HG03159 (cell line): ENCODE measurements at regions not wholly inside any gene's neighbourhood (a gene's known extent, or its start where the extent isn't known, plus 50 kb on each side); places are given as distances from the start of the nearest gene placed in this dataset.
A peak's percentile ranks its signal among the peaks of the same experiment; 100 is the strongest.
"Not testable (repeated sequence)": the region's sequence is repeated elsewhere in the genome, so short reads cannot be mapped to it uniquely, and the experiment has no call there.

Experiments used
- ATAC-seq: cut with Tn5 transposase; IDR thresholded peaks from one replicate; pipeline ENCODE4 v1.9.1; 2021; ENCODE audit warnings: mild to moderate bottlenecking, moderate library complexity; ENCODE audit not compliant: unreplicated experiment

DNA sequence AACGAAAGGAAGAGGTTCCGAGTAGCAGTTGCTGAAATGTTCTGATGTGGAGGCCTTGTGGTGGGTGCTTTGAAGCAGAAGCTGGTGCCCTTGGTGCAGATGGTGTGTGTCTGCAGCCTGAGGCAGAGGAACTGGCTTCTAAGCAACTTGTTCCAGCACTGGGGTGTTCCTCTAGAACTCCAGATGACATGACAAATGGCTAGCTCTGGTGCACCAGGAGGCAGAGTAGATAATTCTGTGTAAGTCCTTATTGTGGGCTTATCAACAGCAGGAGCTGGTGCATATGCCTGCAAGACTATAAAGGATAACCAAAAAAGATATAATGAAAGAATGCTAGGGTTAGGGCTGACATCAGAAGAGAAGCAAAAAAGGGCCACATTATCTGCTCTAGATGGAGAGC lies 76.5 kb downstream of the ARL5B start:
- ATAC-seq: no peak

DNA sequence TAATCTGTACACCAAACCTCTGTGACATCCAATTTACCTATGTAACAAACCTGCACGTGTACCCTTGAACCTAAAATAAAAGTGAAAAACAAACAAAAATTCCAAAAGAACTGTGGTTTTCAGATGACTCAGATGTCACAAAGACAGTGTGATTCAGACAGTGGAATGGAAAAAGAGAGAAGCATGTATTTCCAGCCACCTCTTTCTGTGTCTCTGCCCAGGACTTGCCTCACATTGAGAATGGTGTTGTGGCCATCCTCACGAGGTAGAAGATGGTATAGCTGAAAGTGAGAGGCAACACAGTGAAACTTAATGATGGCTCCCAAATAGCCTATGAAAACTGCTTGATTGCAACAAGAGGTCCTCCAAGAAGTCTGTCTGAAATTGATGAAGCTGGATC lies 78.0 kb downstream of the ARL5B start:
- no peak for ATAC-seq

DNA sequence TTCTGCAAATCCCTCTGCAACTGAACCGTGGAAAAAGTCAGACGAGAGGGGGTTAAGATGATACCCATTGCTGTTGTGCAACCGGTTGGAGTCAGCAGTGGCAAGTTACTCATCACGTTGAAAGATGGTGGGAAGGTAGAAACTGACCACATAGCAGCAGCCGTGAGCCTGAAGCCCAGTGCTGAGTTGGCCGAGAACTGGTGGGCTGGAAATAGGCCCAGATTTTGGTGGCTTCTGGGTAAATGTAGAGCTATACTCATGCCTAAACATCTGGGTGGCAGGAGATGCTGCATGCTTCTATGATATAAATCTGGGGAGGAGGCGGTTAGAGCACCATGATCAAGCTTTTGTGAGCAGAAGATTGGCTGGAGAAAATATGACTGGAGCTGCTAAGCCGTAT lies 78.6 kb downstream of the ARL5B start:
- no peak for ATAC-seq

GRCh38 chr10:18738835-18739234 lies 79.6 kb downstream of the ARL5B start:
- no peak for ATAC-seq

GRCh38 chr10:18743926-18744325 lies 84.7 kb downstream of the ARL5B start:
- no peak for ATAC-seq

DNA sequence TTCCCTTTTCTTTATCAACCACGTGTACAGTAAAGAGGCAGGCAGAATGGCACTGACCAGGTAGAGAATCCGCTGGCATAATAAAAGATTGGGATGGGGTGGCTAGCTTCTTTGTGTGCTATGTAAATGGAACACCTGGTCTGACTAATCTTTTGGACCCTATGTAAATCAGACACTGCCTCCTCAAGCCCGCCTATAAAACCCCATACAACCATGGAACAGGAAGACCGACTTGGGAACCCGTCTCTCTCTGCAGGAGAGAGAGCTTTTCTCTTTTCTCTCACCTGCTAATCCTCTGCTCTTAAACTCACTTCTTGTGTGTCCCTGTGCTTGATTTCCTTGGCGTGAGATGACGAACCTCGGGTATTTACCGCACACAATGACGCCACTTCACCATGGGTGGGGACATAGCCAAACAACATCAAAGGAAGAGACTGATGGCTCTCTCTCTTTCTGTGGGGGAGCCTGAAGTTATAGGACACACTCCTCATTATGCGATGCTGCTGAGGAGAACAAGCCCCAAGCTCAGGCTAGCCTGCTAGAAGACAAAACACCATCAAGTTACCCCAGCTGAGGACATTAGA lies 94.2 kb downstream of the ARL5B start:
- no peak for ATAC-seq

DNA sequence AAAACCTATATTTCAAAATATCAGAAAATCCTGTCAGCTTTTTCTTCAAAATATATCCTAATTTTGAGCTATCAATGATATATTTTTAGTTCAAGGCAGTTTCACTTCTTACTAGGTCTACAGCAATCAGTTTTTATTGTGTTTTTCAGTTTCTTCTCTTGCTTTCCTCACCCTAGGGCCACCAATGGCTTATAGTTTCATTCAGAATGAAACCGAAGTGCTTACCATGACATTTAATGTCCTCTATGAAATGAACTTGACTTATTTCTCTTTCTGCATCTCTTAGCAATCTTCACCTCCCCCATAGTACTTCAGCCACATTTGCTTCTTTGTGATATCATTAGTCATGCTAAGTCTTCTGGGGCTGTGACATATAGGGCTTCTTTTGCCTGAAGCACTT lies 100.3 kb downstream of the ARL5B start:
- ATAC-seq: peak; percentile 86

GRCh38 chr10:18760836-18761235 lies 101.6 kb downstream of the ARL5B start:
- ATAC-seq: no peak

DNA sequence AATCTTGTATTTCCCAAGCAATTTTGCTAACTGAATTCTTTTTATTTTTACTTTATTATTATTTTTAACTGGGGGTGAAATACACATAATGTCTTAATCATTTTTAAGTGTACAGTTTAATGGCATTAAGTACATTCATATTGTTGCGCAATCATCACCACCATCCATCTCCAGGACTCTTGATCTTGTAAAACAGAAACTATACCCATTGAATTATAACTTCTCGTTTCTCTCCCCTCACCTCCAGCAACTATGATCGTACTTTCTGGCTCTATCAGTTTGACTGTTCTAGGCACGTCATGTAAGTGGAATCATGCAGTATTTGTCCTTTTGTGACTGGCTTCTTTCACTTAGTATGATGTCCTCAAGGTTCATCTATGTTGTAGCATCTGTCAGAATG lies 108.8 kb downstream of the ARL5B start:
- no peak for ATAC-seq

DNA sequence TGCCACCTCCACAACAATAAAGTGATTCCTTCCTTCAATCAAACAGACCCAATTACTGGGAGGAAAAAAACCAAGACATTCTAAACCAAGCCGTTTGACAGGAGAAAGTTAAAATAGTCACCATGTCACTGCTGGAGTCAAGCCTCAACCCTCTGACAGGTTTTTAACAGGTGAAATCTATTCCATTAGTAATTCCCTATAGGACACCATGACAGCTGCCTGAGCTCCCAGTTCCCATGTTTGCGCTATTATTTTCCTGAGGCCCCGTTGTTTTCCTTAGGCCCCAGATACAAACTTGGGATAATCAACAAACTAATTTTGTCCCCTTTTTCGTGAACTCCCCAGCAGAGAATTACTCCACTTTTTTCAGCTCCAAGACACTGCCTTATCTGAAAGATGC lies 113.9 kb downstream of the ARL5B start:
- no peak for ATAC-seq

- ATAC-seq: no peak
Observed at GRCh38 chr10:18777258-18777657, 118.0 kb downstream of the ARL5B start.

DNA sequence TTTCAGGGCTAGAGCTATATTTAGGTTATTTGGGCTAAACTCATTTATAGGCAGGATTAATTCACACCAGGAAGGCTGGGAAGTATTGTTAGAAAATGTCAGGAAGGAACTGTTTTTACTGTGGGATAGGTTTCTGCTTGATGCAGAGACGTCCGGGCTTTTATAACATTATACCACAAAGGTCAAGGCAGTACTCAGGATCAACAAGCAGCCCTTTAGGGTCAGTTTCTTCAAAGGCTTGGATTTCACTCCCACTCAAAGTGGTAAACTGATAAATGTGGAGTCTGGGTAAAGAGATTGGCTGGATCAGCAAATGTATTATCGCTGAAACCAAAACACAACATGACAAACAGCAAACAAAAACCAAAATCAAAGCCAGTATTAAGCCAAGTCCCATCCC lies 127.2 kb downstream of the ARL5B start:
- ATAC-seq: no peak

DNA sequence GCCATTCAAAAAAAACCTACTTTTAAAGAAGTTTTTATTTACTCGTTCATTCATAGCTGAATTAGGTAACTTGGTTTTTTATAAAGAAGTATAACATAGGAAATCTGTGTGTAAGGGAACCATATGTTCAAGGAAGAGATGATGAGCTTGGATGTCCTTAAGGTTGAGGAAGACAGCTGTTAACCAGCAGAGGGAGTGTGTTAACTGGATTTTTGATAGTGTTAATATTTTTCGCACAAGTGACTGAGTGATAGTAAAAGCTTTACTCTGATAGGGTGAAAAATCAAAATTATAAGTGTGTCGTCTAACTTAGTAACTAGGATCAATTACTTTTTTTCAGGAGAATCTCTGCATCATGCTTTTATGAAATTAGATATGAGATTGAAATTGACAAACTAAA lies 134.7 kb downstream of the ARL5B start:
- no peak for ATAC-seq

DNA sequence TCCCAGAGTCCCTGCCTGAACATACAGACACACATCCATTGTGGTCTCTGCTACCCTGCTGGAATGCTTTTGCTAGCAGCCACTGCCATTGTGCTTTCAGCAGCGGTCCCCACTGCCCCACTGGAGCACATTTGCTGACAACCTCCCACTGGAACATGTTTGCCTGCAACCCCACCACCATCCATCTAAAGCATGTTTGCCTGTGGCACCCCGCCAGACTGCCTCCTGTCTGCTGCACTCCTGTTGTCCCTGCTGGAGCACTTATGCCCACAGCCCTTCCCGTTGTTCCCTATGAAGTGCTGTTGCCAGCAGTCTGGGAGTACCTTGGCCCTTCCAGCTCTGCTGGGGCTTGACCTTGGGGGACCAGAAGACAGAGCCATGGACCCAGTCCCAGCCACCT lies 136.3 kb downstream of the ARL5B start:
- no peak for ATAC-seq

DNA sequence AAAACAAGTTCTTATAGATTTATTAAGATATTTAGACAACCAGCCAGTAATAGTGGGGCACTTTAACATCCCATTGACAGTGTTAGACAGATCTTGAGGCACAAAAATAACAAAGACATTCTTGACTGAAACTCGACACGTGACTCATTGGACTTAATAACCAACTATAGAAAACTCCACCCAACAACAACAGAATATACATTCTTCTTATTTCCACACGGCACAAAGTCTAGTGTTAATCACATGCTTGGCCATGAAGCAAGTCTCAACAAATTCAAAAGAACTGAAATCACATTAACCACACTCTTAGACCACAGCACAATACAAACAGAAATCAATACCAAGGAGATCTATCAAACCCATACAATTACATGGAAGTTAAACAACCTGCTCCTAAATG lies 138.1 kb downstream of the ARL5B start:
- ATAC-seq: no peak

- no peak for ATAC-seq
Observed at GRCh38 chr10:18822156-18822555, 162.9 kb downstream of the ARL5B start.

GRCh38 chr10:18829259-18829658 lies 170.0 kb downstream of the ARL5B start:
- no peak for ATAC-seq

DNA sequence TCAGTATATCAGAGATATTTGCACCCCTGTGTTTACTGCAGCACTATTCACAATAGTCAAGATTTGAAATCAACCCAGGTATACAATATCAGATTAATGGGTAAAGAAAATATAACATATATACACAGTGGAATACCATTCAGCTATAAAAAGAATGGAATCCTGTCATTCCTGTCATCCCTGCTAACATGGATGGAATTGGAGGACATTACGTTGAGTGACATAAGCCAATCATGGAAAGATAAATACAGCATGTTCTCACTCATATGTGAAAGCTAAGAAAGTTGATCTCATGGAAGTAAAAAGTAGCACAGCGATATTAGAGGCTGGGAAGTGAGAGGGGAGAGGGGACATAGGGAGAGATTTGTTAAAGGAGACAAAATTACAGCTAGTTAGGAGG lies 171.0 kb downstream of the ARL5B start:
- ATAC-seq: no peak

DNA sequence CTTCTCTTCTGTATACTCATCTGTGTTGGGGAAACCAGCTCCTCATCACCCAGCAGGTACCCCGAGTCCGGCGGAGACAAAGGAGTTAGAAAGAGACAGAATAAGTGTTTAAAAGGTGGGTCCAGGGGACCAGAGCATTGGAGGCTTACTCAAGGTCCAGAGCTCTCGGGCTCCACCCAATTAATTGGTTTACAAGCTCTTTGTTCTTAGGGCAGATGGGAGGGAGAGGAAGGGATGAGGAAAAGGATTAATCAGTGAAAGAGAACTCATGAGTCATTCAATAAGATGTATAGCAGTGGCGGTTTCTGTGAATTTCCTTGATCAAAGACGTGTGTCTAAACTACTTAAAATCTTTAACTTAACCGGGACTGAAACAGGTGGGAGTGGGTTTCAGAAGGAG lies 192.0 kb upstream of the MALRD1 start:
- not testable (repeated sequence) for ATAC-seq

GRCh38 chr10:18859659-18860058 lies 188.9 kb upstream of the MALRD1 start:
- ATAC-seq: no peak

DNA sequence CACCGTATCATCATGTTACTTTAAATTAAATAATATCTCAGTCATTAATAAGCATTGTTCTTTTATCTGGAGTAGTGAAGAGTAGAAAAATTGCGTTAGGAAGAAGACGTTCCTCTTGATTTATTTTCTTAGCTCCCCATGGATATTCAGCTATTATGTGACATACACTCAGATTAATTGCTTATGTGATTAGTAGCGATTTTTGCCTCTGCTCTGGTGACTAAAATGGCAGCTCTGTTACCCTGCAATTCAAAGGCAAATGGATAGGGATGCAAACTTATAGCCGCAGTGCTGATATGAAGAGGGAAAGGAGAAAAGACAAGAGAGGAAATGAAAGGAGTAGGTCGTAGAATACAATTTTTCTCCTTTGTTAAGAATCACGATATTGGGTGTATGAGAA lies 188.4 kb upstream of the MALRD1 start:
- ATAC-seq: no peak

DNA sequence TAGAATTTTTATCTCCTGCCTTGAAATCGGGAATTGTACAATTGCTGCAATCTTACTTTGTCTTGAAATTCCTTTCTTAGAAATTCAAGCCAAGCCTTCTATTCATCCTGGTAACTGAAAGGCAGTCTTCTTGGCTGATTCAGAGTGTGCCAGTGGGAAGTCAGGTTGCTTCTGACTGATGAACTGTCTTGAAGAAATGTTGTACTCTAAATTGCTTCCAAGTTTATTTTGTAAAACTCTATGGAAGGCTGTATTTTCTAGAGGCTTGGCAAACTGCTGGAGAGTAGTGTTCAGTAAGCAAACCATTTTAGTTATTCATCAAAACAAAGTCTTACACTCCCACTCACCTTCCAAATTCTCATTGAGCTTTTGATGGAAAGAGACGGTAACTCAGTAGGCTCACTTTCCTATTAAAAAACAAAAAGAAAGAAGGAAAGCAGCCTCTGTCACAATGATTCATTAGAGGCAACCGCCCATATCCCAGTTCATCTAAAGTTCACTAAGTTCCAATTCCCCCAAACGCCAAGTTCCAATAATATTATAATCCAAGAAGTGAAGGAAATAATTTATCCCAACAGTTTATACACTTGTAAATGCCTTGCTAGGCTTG lies 187.9 kb upstream of the MALRD1 start:
- no peak for ATAC-seq

GRCh38 chr10:18861382-18861781 lies 187.2 kb upstream of the MALRD1 start:
- no peak for ATAC-seq
